ENCODE measurements at regions not wholly inside any gene's neighbourhood (a gene's known extent, or its start where the extent isn't known, plus 50 kb on each side); places are given as distances from the start of the nearest gene placed in this dataset.

DNA sequence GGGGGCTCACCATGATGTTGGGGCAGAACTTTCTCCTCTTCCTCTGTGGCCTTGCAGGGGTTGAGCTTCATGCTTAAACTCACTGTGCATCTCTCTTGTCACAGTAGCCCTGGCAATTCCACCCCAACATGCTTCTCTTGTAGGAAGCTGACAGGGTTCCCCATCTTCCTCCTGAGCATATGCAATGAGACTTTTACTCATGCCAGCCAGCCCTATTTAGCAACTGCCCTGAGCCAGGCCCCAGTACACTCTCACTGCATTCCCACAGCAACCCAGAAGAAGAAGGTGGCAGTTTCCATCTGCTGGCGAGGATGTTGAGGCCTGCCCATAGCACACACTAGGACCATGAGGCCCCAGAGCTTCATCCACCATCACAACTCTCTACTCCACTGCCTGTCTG lies 72.2 kb upstream of the TEX51 start:
- Histone ChIP-seq H3K27me3 (ENCODE audit: insufficient read depth, low read length) (no peaks in the 10 kb centered on the region), H3K4me2 (ENCODE audit: low read length) (no peak overlapping the region), H3K27ac (ENCODE audit: low read depth, low read length, poor library complexity, severe bottlenecking) (no peak overlapping the region), H3F3A (ENCODE audit: insufficient read depth, low read length) (no peaks in the 10 kb centered on the region), H3K9me3 (ENCODE audit: low read length) (no peaks in the 10 kb centered on the region), H3K36me3 (ENCODE audit: insufficient read depth, low read length) (no peaks in the 10 kb centered on the region), H3K4me3 (ENCODE audit: low read depth, low read length, poor library complexity, severe bottlenecking) (no peak overlapping the region), H4K20me1 (ENCODE audit: insufficient read depth, low read length) (no peaks in the 10 kb centered on the region), H3K79me2 (ENCODE audit: insufficient read depth, low read length) (no peaks in the 10 kb centered on the region), H3K9me2 (ENCODE audit: low read depth, low read length) (no peaks in the 10 kb centered on the region), H2AFZ (ENCODE audit: low read length) (no peak overlapping the region), H3K4me1 (ENCODE audit: insufficient read depth, low read length, severe bottlenecking) (no peaks in the 10 kb centered on the region), H3K9ac (ENCODE audit: low read length) (no peak overlapping the region)
- TF ChIP-seq EZH2 (IDR thresholded peaks at IDR 0.05; ENCODE audit: borderline replicate concordance, low read length), result no peak
- TF ChIP-seq, protein P1, sequence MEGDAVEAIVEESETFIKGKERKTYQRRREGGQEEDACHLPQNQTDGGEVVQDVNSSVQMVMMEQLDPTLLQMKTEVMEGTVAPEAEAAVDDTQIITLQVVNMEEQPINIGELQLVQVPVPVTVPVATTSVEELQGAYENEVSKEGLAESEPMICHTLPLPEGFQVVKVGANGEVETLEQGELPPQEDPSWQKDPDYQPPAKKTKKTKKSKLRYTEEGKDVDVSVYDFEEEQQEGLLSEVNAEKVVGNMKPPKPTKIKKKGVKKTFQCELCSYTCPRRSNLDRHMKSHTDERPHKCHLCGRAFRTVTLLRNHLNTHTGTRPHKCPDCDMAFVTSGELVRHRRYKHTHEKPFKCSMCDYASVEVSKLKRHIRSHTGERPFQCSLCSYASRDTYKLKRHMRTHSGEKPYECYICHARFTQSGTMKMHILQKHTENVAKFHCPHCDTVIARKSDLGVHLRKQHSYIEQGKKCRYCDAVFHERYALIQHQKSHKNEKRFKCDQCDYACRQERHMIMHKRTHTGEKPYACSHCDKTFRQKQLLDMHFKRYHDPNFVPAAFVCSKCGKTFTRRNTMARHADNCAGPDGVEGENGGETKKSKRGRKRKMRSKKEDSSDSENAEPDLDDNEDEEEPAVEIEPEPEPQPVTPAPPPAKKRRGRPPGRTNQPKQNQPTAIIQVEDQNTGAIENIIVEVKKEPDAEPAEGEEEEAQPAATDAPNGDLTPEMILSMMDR (IDR thresholded peaks at IDR 0.05; ENCODE audit: low read length), result no peak

GRCh38 chr2:126827371-126827770 lies 71.3 kb upstream of the TEX51 start:
- H4K20me1 ChIP-seq (ENCODE audit: insufficient read depth, low read length), result no peaks in the 10 kb centered on the region
- TF ChIP-seq EZH2 (IDR thresholded peaks at IDR 0.05; ENCODE audit: borderline replicate concordance, low read length), result no peak
- TF ChIP-seq, protein P1 (IDR thresholded peaks at IDR 0.05; ENCODE audit: low read length), result no peak
- no peaks in the 10 kb centered on the region for H3K79me2 ChIP-seq (ENCODE audit: insufficient read depth, low read length)
- H3K4me1 ChIP-seq (ENCODE audit: insufficient read depth, low read length, severe bottlenecking), result no peaks in the 10 kb centered on the region
- H3K9ac ChIP-seq (ENCODE audit: low read length), result no peak overlapping the region
- H2AFZ ChIP-seq (ENCODE audit: low read length), result no peak overlapping the region
- no peaks in the 10 kb centered on the region for H3F3A ChIP-seq (ENCODE audit: insufficient read depth, low read length)
- no peak overlapping the region for H3K27ac ChIP-seq (ENCODE audit: low read depth, low read length, poor library complexity, severe bottlenecking)
- no peaks in the 10 kb centered on the region for H3K9me3 ChIP-seq (ENCODE audit: low read length)
- no peaks in the 10 kb centered on the region for H3K36me3 ChIP-seq (ENCODE audit: insufficient read depth, low read length)
- no peak overlapping the region for H3K4me3 ChIP-seq (ENCODE audit: low read depth, low read length, poor library complexity, severe bottlenecking)
- no peak overlapping the region for H3K4me2 ChIP-seq (ENCODE audit: low read length)
- no peaks in the 10 kb centered on the region for H3K27me3 ChIP-seq (ENCODE audit: insufficient read depth, low read length)
- no peaks in the 10 kb centered on the region for H3K9me2 ChIP-seq (ENCODE audit: low read depth, low read length)

DNA sequence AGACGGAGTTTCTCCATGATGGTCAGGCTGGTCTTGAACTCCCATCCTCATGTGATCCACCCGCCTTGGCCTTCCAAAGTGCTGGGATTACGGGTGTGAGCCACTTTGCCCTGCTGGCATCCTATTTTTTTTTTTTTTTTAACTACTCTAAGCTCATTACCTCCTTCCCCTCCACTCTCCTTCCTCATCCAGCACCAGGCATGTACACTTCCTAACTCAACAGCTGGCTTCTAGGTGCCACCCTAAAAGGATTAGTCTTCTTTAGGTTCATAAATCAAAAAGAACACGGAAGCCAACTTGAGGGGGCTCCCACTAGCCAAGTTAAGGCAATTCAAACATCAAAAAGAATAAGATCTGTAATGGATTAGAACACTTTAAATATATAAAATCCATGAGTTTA lies 70.6 kb upstream of the TEX51 start:
- H3K9me2 ChIP-seq (ENCODE audit: low read depth, low read length), result no peaks in the 10 kb centered on the region
- H3K4me1 ChIP-seq (ENCODE audit: insufficient read depth, low read length, severe bottlenecking), result no peaks in the 10 kb centered on the region
- no peak overlapping the region for H2AFZ ChIP-seq (ENCODE audit: low read length)
- no peaks in the 10 kb centered on the region for H3K79me2 ChIP-seq (ENCODE audit: insufficient read depth, low read length)
- no peak overlapping the region for H3K4me3 ChIP-seq (ENCODE audit: low read depth, low read length, poor library complexity, severe bottlenecking)
- no peaks in the 10 kb centered on the region for H4K20me1 ChIP-seq (ENCODE audit: insufficient read depth, low read length)
- no peak overlapping the region for H3K4me2 ChIP-seq (ENCODE audit: low read length)
- H3F3A ChIP-seq (ENCODE audit: insufficient read depth, low read length), result no peaks in the 10 kb centered on the region
- no peaks in the 10 kb centered on the region for H3K27me3 ChIP-seq (ENCODE audit: insufficient read depth, low read length)
- no peak overlapping the region for H3K9ac ChIP-seq (ENCODE audit: low read length)
- no peaks in the 10 kb centered on the region for H3K36me3 ChIP-seq (ENCODE audit: insufficient read depth, low read length)
- TF ChIP-seq, protein P1 (IDR thresholded peaks at IDR 0.05; ENCODE audit: low read length), result no peak
- no peak for TF ChIP-seq EZH2 (IDR thresholded peaks at IDR 0.05; ENCODE audit: borderline replicate concordance, low read length)
- H3K9me3 ChIP-seq (ENCODE audit: low read length), result no peaks in the 10 kb centered on the region
- H3K27ac ChIP-seq (ENCODE audit: low read depth, low read length, poor library complexity, severe bottlenecking), result no peak overlapping the region

Data from OCI-LY1 (cell line).